GM19468 (cell line): ENCODE measurements at regions not wholly inside any gene's neighbourhood (a gene's known extent, or its start where the extent isn't known, plus 50 kb on each side); places are given as distances from the start of the nearest gene placed in this dataset.

Experiments used
- ATAC-seq: cut with Tn5 transposase; IDR thresholded peaks from one replicate; pipeline ENCODE4 v1.9.1; 2021; ENCODE audit warnings: mild to moderate bottlenecking, moderate library complexity, moderate number of reproducible peaks; ENCODE audit not compliant: unreplicated experiment; ENCODE audit errors: extremely low read depth

DNA sequence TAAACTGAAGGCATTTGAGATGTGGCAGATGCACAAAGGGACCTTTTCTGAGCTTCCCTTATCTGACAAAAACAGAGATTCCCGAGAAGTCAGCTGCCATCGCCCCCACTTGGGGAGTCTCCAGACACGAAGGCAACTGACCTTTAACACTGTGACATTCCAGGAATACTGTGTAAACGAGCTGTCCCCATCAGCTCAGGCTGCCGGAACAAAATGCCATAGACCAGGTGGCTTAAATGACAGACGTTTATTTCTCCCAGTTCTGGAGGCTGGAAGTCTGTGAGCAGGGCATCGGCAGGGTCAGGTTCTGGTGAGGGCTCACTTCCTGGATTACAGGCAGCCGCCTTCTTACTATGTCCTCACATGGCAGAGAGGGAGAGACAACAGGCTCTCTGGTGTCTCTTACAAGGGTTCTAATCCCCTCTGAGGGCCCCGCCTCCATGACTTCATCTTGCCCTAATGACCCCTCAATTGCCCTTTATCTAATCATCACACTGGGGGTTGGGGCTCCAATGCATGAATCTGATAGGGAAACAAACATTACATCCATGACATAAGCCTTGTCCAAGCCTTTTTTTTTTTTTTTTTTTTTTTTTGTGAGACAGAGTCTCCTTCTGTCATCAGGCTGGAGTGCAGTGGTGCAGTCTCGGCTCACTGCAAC is 178.5 kb upstream of the RPL38 start:
- ATAC-seq = no peak

DNA sequence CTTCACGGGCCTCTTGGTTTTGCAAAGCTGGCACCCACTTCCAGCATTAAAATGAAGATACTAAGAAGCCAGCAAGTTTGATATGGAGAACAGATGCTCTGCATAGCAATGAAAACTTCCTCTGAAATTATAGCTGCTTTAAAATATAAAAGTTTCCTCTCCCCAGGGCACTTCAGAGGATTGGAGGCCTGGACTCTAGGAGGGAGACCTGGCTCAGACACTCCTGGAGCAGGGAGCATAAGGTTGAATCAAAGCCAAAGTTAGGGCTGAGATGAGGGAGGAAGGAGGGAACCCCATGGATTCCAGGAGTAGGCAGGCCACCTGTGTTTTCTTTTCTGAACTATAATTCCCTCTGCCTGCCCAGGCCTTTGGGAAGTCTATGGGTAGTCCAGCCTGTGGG is 176.0 kb upstream of the RPL38 start:
- no peak for ATAC-seq

GRCh38 chr17:74028354-74029116 is 174.9 kb upstream of the RPL38 start:
- ATAC-seq = no peak

- no peak for ATAC-seq
Observed at GRCh38 chr17:74031316-74032090, 172.0 kb upstream of the RPL38 start.

DNA sequence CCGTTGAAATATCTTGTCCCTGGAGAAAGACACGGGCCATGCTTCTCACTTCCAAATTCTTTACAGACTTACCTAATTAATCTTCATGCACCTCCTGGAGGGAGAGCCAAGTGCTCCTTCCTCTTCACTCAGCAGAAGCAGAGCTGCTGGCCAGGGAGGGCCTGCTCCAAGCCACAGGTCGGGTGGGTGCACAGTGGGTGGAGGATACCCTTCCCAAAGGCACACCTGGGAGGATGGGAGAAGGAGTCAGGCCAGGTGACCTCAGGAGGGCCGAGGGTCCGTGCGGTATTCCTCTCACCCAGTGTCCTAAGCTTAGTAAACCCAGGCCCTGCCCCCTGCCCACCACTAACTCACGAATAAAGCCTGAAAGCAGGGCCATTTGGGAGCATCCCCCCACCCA is 171.3 kb upstream of the RPL38 start:
- ATAC-seq = no peak

GRCh38 chr17:74037320-74037719 is 166.2 kb upstream of the RPL38 start:
- ATAC-seq = no peak

DNA sequence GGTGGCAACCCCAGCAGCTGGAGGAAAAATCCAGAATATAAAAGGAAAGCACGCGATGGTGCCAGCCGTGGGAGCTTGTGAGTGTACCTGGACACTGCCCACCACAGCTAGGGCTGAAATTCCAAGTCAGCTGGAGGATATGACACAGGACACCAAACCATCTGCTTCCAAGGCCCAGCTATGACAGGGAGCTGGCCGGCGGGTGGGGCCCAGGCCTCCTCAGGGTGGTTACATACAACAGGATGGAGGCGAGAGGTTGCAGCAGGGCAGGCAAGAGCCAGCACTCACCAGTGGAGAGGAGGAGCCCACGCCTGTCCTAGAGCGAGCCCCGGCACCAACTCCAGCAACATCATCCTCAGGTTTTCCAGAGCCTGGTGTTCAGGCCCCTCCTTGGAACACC is 163.2 kb upstream of the RPL38 start:
- ATAC-seq = no peak

DNA sequence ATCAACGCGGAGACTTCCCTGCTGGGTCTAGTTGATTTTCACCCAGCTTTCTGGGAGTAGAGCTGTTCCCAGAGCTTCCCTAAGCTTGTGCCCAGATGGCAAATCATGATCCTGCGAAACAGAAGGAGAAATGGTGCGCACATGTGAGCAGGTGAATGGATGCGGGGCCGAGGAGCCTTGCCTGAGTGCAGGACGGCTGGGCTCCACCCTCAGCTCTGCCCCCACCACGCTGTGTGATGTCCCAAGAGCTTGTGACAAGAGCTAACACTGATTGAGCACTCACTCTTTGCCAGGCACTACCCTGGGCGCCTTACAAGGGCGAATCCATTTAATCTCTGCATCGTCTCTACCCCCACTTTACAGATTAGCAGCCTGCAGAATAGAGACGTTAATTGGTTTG is 162.7 kb upstream of the RPL38 start:
- no peak for ATAC-seq

GRCh38 chr17:74041869-74042640 is 161.4 kb upstream of the RPL38 start:
- ATAC-seq = no peak

- no peak for ATAC-seq
Observed at GRCh38 chr17:74042744-74043486, 160.6 kb upstream of the RPL38 start.

- ATAC-seq = no peak
Observed at GRCh38 chr17:74043976-74044375, 159.5 kb upstream of the RPL38 start.

GRCh38 chr17:74045608-74046280 is 157.7 kb upstream of the RPL38 start:
- no peak for ATAC-seq

- no peak for ATAC-seq
Observed at GRCh38 chr17:74049167-74049966, 154.1 kb upstream of the RPL38 start.

DNA sequence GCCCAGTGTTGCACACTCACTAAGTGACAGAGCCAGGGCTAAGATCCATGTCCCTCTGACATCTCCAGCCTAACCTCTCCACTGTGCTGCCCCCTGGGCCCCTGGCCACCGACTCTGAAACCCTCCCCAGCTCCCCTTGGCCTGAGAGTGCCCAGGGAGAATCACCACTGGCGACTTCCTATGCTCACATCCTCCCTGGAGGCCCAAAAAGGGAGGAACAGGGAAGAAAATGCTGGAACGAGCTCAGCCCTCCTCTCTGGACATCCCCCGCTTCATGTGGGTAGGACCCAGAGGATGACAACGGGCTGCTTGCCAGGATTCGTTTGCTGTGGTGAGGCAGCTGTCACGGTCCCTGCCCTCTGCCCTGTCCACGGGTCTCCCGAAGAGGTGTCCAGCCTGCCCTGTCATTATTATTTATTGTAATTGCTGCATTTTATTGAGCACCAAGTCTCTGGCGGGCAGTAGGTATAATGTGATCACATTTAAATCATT is 153.5 kb upstream of the RPL38 start:
- ATAC-seq = no peak

DNA sequence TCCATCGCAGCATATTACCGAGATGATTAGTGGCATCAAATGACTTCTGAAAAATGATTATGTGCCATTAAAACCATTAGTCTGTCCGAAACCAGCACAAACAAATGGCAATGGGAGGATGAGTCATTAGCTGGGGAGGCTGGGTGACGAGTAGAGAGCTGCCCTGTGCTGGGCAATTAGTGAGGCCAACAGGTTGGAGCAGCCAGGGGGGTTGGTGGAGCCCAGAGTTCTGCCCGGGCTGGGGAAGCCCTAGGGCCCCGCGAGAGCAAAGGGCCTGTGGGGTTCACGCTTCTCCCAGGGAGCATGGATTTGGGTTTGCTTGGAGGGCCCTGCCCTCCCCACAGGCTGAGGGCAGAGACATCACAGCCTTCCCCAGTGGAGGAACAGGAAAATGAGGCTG is 152.1 kb upstream of the RPL38 start:
- ATAC-seq = no peak

DNA sequence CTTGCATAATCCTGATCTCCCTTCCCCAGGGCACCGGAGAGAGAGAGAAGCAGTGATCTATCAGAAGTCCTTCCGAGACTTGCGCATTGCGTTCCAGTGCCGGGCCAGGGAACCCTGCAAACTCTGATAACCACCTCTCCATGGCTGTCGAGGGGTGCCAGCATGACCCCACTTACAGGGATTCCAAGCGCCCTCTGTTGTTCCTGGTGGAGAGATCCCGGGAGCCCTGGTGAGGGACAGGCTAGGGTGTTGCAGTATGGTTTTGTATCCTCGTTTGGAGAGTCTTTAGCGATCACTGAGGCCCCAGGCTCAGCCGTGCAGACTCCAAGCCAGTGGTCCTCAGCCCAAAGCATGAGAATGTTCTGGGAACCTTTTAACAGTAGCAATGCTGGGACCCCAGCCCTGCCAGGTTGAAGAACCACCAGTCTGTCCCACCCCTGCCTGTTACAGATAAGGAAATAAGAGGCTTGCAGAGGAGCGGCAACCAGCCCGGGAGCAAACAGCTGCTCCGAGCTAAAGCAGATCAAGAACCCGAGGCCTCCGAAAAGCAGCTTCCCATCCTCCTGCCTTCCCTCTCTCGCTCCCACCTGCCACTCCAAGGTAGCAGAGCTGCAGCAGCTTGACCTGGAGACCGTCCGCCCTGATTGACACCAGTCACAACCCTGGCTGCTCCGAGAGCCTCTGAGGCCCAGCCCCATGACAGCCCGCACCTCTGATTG is 150.3 kb upstream of the RPL38 start:
- ATAC-seq = no peak

- ATAC-seq = no peak
Observed at GRCh38 chr17:74053712-74054078, 149.8 kb upstream of the RPL38 start.

DNA sequence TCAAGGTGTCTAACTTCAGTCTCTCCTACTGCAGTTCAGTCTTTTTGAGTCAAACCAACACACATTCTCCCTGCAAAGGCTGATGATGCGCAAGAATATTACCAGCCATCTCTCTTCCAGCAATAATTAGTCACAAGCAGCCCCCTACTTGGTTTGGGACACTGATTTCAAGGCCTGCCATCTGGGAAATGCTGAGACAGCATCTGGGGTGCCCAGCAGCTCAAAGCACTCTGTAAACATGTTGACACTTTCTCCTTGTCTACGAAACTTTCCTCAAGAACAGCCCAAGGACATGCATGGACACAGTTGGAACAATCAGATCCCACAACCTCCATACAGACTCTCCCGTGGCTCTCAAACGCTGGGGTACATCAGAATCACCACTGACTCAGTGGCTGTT is 149.2 kb upstream of the RPL38 start:
- ATAC-seq = no peak
